ENCODE measurements at regions not wholly inside any gene's neighbourhood (a gene's known extent, or its start where the extent isn't known, plus 50 kb on each side); places are given as distances from the start of the nearest gene placed in this dataset.
"Not testable (repeated sequence)": the region's sequence is repeated elsewhere in the genome, so short reads cannot be mapped to it uniquely, and the experiment has no call there.

GRCh38 chr9:109599131-109599530 is 101.0 kb upstream of the PTPN3 start:
- FAIRE-seq: no peak

DNA sequence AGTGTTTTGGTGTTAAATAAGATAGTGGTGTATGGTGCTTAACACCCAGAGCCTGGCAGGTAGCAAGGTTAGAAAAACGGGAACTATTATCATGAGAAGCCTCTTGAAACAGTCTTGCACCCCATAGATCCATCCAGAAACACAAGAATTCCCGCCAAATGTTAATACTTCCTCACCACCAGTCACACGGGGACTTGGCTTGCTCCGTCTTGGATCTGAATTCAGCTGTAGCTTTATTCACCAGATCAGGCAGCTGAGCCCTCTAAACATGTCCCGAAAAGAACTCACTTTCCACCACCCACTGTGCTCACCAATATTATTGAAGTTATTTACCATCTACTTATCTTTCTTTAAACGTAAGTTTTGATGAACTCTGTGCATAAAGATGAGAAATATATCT is 101.6 kb upstream of the PTPN3 start:
- no peak for FAIRE-seq

- FAIRE-seq: no peak
Observed at GRCh38 chr9:109600142-109600541, 102.0 kb upstream of the PTPN3 start.

GRCh38 chr9:109601181-109601580 is 103.1 kb upstream of the PTPN3 start:
- no peak for FAIRE-seq

DNA sequence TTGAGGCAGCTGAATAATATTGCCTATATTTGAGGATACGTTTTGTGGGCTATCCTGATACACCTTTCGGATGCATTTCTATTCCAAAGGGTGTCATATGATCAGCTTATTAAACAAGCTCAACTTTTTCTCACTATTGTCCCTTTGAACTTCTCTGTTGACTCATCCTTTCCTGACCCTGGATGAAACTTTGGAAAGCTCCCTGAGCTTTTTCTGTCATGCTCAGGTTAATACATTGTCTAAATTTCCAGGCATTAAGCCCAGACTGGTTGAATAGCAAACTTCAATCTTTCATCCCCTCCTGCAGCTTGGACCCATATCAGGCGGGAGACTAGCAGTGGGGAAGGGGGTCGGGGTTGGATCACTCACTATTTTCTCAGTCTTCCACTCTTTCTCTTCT is 104.9 kb upstream of the PTPN3 start:
- no peak for FAIRE-seq

DNA sequence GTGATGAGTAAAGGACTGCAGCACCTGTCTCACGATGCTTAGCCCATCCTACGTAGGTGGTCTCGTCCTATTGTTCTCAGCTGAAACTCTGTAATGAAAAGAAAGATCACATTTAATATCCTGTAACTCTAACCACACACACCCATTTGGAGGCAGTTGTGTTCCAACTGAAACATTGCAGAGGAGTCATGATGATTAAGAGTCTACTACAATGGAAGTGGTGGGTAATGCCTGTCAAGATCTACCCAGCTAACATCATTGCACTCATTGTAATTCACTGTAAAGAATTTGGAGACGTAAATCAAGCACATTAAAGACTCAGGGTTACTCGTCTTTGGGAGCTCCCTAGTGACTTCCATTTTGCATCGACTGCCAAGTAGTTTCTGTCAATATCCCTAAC is 106.0 kb upstream of the PTPN3 start:
- no peak for FAIRE-seq

DNA sequence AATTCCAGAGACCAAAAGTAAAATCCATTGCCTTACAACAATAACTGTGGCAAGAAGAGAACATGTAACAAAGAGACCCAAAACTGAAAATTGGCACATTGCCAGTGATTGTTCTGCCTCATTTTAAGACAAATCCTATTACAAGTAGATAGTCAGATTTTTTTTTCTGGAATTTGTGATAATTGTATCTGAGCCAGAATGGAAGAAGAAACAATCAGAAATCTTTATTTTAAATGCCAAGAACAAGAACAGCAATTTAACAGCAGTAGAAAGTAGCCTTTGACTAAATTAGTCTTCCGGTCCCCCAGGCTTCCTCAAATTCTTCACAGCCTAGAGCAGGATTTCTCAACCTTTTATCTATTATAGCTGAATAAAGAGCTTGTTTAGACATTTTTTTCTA is 106.7 kb upstream of the PTPN3 start:
- FAIRE-seq: no peak

DNA sequence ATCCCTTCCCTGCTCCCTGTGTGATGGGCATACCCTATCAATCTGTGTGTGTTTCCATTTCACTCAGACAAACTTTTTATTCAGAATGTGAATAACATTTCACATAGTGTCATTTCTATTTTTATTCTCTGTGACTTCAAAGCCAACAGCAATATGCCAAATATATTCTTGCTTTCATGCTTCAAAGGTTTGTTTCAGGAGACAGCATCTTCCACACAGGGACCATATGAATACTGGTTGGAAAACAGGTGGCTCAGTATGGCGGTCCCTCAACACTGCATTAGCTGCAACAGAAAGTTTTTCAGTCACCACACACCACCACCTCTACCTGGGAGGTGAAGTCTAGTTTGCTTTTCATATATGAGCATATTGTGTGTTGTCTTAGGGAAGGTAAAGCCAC is 111.0 kb upstream of the PTPN3 start:
- FAIRE-seq: no peak

GRCh38 chr9:109616571-109617120 is 118.5 kb upstream of the PTPN3 start:
- FAIRE-seq: no peak

GRCh38 chr9:109619310-109619709 is 121.2 kb upstream of the PTPN3 start:
- FAIRE-seq: no peak

DNA sequence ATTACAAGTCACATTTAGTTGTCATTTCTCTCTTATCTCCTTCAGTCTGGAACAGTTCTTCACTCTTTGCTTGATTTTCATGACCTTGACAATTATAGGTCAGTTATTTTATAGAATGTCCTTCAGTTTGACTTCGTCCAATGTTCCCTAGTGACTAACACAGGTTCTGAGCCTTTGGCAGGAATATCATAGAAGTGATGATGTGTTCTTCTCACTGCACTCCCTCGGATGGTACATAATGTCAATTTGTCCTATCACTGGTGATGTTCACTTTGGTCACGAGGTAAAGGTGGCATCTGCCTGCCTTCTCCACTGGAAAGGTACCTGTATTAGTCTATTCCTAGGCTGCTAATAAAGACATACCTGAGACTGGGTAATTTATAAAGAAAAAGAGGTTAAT is 126.0 kb upstream of the PTPN3 start:
- FAIRE-seq: peak; percentile 30

GRCh38 chr9:109624896-109625295 is 126.8 kb upstream of the PTPN3 start:
- FAIRE-seq: no peak

GRCh38 chr9:109627042-109627441 is 128.9 kb upstream of the PTPN3 start:
- no peak for FAIRE-seq

DNA sequence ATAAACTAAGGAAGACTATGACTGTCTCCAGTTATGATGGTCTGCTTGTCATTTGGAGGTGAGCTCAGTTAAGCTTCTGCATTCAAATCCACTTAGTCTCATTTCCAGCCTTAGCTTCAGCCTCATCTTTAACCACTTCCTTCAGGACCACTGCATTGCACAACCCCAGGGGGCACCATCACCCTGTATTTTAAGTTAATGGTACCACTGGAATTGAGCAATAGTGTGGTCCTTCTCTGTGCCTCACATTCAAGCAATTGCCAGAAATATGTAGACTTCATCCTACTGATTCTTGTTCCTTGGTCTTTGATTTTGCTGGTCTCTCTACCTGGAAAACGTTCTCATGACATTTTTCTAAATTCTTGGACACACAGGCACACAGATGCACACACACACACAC is 131.5 kb upstream of the PTPN3 start:
- no peak for FAIRE-seq

- FAIRE-seq: no peak
Observed at GRCh38 chr9:109632817-109633216, 134.7 kb upstream of the PTPN3 start.

DNA sequence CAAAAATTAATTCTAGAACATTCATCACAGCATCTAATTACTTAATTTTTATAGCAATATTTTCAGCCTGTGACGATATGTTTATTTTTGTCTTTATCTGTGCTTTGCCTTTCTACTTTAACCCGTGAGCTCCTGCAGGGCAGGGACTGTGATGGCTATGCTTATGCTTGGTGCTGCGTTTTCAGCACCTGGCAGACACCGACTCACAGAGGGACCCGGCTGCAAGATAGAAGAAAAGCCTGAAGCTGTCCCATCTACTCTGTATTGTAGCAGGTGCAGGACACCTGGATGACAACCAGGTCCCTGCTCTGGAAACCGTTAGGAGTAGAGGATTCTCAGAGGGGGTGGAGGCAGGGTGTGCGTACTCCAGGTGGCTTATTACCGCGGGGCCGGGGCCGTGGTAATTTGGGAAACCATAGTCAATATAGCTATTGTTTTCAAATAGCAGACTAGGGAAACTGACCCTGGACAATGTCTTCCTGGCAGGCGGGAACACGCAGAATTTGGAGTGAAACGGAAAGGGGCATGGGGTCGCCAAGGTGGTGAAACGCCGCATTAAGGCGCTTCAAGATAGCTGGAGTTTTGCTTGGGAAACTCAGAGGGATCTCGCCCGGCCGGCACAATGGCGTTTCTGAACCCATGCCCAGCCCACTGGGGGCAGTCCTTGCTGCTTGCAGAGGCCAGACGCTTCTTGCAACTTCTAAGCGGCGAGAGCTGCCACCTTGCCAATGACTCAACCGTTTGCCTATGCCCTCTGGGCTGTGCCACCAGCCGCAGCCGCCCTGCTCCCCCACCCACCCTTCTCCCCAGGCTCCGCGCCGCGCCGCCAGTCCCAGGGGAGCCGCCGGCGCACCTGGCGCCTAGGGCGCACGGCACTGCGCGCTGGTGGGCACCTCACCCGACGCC is 140.1 kb upstream of the PALM2AKAP2 start:
- no peak for FAIRE-seq

GRCh38 chr9:109640580-109641371 is 139.2 kb upstream of the PALM2AKAP2 start:
- no peak for FAIRE-seq

DNA sequence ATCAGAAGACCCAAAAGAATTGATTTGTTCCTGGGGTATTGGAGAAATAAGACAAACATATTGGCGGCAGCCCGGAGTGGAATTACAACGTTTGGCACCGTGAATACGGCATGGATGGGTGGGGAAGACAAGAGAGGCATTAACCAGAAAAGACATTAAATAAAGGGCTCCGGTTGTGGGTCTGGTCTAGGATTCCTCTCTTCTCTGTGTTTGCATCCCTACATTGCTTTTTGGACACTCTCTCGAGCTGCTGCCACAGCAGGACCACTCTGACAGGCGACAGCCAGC is 138.7 kb upstream of the PALM2AKAP2 start:
- FAIRE-seq: no peak

DNA sequence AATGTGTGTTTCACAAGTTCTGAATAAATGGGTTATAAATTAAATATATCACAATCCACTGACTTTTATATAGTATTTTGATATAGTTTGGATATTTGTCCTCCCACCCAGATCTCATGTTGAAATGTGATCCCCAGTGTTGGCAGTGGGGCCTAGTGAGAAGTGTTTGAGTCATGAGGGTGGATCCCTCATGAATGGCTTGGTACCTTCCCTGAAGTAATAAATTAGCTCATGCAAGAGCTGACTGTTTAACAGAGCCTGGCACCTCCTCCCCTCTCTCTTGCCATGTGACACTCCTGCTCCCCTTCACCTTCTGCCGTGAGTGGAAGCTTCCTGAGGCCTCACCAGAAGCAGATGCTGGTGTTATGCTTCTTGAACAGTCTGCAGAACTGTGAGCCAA is 127.9 kb upstream of the PALM2AKAP2 start:
- peak; percentile 82 for FAIRE-seq

- peak; percentile 92 for FAIRE-seq
Observed at GRCh38 chr9:109652971-109653370, 127.0 kb upstream of the PALM2AKAP2 start.

DNA sequence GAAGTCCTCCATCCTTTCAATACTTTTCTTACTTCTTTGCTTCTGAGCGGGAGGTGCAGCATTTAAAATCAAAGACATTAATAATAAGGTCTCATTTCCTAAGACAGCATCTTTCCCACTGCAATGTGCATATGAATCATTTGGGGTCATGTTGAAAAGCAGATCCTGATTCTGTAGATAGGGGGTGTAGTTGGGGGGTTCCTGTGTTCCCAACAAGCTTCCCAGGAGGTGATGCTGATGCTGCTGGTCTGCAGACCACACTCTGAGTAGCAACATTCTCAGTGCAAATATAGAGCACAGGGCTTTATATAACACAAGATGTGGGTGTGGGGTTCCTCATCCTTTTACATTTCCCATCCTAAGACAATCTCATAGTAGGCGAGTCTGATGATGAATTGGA is 126.5 kb upstream of the PALM2AKAP2 start:
- no peak for FAIRE-seq

DNA sequence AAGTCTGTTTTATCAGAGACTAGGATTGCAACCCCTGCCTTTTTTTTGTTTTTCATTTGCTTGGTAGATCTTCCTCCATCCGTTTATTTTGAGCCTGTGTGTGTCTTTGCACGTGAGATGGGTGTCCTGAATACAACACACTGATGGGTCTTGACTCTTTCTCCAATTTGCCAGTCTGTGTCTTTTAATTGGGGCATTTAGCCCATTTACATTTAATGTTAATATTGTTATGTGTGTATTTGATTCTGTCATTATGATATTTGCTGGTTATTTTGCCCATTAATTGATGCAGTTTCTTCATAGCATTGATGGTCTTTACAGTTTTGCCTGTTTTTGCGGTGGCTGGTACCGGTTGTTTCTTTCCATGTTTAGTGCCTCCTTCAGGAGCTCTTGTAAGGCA is 116.0 kb upstream of the PALM2AKAP2 start:
- not testable (repeated sequence) for FAIRE-seq

- not testable (repeated sequence) for FAIRE-seq
Observed at GRCh38 chr9:109665736-109666135, 114.3 kb upstream of the PALM2AKAP2 start.

GRCh38 chr9:109681301-109681700 is 98.7 kb upstream of the PALM2AKAP2 start:
- FAIRE-seq: no peak

Measured in islet of Langerhans (tissue), 1 donor.